ENCODE measurements at regions not wholly inside any gene's neighbourhood (a gene's known extent, or its start where the extent isn't known, plus 50 kb on each side); places are given as distances from the start of the nearest gene placed in this dataset.

- H3K27me3 ChIP-seq, result no peaks in the 10 kb centered on the region
- H3K27ac ChIP-seq, result no peak overlapping the region
- H3K9me3 ChIP-seq (replicated peaks in 1 of 3), result no peaks in the 10 kb centered on the region
- WGBS, 4 donors, result 34 to 56% (median 49%) methylated on average over 2 of the region's 2 CpGs
- no peaks in the 10 kb centered on the region for H3K36me3 ChIP-seq (replicated peaks in 1 of 2)
- DNase-seq, result no peak
- H3K4me3 ChIP-seq, result no peak overlapping the region
- H3K4me1 ChIP-seq (replicated peaks in 1 of 2), result no peaks in the 10 kb centered on the region
- intact Hi-C loops (cut with DNase I), result no loop called here
- TF ChIP-seq POLR2A (IDR thresholded peaks at IDR 0.05), result no peak
- no peak for TF ChIP-seq CTCF (IDR thresholded peaks at IDR 0.05)
These were observed 1392.9 kb downstream of the EFNB2 start for GRCh38 chr13:105142556-105142955.

GRCh38 chr13:105139380-105140285 is 1395.8 kb downstream of the EFNB2 start:
- H3K36me3 ChIP-seq (replicated peaks in 1 of 2), result no peaks in the 10 kb centered on the region
- intact Hi-C loops (cut with DNase I), result no loop called here
- H3K4me1 ChIP-seq (replicated peaks in 1 of 2), result no peaks in the 10 kb centered on the region
- 52 to 82% (median 63%) methylated on average over 20 of the region's 20 CpGs for WGBS, 4 donors
- TF ChIP-seq CTCF (IDR thresholded peaks at IDR 0.05), result peak in 1 of 6 experiments; percentile 27
- TF ChIP-seq POLR2A (IDR thresholded peaks at IDR 0.05), result no peak
- no peaks in the 10 kb centered on the region for H3K9me3 ChIP-seq (replicated peaks in 1 of 3)
- H3K27me3 ChIP-seq, result no peaks in the 10 kb centered on the region
- H3K4me3 ChIP-seq, result peak overlapping the region in 1 of 4 donors; percentile 33
- peak overlapping the region in 2 of 5 donors; percentile 23 to 70 for H3K27ac ChIP-seq
- DNase-seq, result peak in 6 of 7 donors; percentile 14 to 62 (median 24)

- peak overlapping the region in 1 of 4 donors; percentile 33 for H3K4me3 ChIP-seq
- H3K27me3 ChIP-seq, result no peaks in the 10 kb centered on the region
- peak overlapping the region in 1 of 5 donors; percentile 70 for H3K27ac ChIP-seq
- H3K9me3 ChIP-seq (replicated peaks in 1 of 3), result no peaks in the 10 kb centered on the region
- H3K4me1 ChIP-seq (replicated peaks in 1 of 2), result no peaks in the 10 kb centered on the region
- no peak for DNase-seq
- intact Hi-C loops (cut with DNase I), result no loop called here
- H3K36me3 ChIP-seq (replicated peaks in 1 of 2), result no peaks in the 10 kb centered on the region
- TF ChIP-seq CTCF (IDR thresholded peaks at IDR 0.05), result no peak
- no peak for TF ChIP-seq POLR2A (IDR thresholded peaks at IDR 0.05)
- WGBS, 4 donors, result 71 to 91% (median 79%) methylated on average over 3 of the region's 3 CpGs
These were observed 1396.4 kb downstream of the EFNB2 start for GRCh38 chr13:105139048-105139379.

GRCh38 chr13:105135852-105136615 is 1399.4 kb downstream of the EFNB2 start:
- intact Hi-C loops (cut with DNase I), result no loop called here
- H3K27me3 ChIP-seq, result no peaks in the 10 kb centered on the region
- 61 to 68% (median 62%) methylated on average over 3 of the region's 3 CpGs for WGBS, 4 donors
- TF ChIP-seq CTCF (IDR thresholded peaks at IDR 0.05) (no peak), POLR2A (IDR thresholded peaks at IDR 0.05) (no peak)
- no peaks in the 10 kb centered on the region for H3K4me1 ChIP-seq (replicated peaks in 1 of 2)
- H3K9me3 ChIP-seq (replicated peaks in 1 of 3), result no peaks in the 10 kb centered on the region
- no peaks in the 10 kb centered on the region for H3K36me3 ChIP-seq (replicated peaks in 1 of 2)
- H3K27ac ChIP-seq, result no peak overlapping the region
- no peak overlapping the region for H3K4me3 ChIP-seq
- DNase-seq, result no peak
